ENCODE measurements at regions not wholly inside any gene's neighbourhood (a gene's known extent, or its start where the extent isn't known, plus 50 kb on each side); places are given as distances from the start of the nearest gene placed in this dataset.
"Not testable (repeated sequence)": the region's sequence is repeated elsewhere in the genome, so short reads cannot be mapped to it uniquely, and the experiment has no call there.

- no peak for DNase-seq
Observed at GRCh38 chr12:131192951-131193350, 239.2 kb downstream of the ADGRD1 start.

DNA sequence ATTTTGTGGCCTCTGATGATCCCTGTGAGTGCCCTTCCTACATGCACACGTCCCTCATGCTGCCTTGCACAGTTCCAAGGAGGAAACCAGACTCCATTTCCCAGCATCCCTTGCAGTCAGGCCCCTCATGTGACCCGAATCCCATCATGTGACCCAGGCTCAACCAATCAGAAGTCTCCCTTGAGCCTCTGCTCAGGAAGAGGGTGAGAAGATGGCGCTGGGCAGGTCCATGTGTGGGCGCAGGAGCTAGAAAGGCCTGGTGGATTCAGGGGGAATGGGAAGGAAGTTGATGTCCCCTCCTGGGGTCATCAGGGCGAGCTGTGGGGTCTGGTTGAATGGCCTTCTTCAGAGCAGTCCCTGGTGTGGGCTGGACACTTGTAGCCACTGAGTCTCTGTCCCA, 240.5 kb downstream of the ADGRD1 start:
- DNase-seq: no peak

- no peak for DNase-seq
Observed at GRCh38 chr12:131195796-131196195, 242.1 kb downstream of the ADGRD1 start.

DNA sequence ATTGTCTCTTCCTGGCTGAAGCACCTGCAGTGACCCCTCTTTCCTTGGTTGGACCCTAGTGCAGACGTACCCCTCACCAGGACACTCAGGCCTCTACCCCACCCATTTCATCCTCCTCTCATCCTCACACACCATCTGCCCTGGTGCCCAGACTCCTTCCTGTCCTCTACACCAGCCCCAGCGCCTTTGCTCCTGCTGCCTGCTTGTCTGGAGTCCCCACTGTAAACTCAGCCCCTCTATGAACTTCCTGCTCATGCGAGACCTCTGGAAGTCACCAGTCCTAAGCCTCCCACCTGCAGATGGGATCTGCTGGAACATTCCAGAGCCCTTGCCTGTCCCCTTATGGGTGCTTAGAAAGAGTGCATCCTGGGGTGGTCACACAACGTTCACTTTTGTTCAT, 242.5 kb downstream of the ADGRD1 start:
- no peak for DNase-seq

DNA sequence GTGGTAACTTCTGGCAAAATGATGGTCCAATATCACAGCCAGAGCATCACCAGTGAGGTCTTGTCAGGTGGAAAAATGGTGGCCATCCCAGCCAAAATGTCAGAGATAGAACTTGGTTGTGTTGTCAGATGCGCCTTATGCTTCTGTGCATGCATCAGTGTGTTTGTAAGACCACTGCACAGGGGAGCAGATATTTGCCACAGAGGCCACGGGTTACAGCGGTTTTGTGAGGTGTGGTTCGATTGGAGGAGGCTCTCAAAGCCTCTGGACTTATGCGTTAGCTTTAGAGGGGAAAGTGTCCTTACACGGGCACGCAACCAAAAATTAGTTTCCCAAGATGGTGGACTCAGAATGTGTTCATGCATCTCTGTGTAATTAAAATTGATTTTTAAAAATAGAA, 243.8 kb downstream of the ADGRD1 start:
- DNase-seq: no peak

- no peak for DNase-seq
Observed at GRCh38 chr12:131199221-131199620, 245.5 kb downstream of the ADGRD1 start.

- not testable (repeated sequence) for DNase-seq
Observed at GRCh38 chr12:131201912-131202311, 248.2 kb downstream of the ADGRD1 start.

DNA sequence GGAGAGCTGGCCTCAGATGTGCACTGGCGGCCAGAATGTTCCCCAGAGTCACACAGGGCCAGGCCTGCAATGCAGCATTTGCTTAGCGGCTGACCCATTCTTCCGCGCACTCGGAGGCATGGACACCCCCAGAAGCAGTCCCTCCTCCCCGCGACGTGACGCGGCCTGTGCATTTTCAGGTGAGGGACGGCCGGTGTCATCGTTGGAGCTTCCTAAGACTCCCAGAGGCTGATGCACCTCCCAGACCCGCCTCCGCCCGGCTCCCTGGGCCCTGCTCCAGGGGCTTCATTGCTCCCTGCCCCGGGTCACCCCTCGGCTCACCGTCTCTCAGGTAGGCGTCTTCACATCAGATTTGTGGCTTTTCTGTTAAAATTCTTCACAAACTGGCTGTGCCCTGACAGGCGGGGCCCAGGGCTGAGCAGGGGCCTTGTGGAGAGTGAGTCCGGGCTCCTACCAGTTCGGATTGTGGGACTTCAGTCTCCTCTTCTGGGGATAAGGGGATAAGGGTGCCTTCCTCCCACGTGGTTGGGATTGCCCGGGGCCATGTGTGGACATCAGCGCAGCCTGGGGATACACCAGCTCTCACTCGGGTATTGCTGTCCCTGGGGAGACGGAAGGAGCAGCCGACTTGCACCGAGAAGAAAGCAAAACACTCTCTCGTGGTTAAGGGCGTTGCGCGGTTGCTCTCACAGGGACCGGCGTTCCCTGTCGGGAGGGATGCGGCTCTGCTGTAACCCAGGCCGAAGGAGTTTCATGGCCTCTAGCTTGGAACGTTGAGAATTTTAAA, 249.1 kb downstream of the ADGRD1 start:
- DNase-seq: no peak

DNA sequence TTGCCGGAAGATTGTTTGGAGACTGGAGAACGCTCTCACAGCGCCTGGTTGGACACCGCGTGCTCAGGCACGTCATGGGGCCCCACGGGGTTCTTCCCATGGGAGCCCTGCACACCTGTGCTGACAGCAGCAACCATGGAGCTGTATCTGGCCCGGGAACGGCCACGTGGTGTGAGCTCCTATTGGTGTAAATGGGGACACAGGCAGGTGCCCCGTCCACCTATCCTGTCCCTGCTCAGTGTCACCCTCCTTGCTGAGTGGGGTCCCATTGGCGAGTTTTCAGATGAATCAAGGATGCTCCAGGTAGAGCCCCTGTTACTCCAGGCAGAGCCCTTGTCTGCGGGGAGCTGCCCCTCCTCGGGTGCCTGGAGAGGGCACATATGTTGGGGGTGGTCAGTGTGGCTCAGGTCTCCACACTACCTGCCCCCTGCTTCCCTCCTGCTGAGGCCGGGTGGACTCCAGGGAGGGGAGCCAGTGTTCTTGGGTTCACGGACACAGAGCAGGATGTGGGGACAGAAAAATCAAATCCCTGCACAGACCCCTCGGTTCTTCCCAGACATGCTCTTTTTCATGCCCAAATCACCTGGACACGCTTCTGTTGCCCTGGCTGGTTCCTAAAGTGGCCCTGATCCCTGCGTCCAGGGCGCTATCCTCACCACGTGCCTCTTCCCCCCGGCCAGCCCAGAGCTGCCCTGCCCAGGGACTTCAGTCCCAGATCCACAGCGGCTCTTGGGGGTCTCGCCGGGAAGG, 250.1 kb downstream of the ADGRD1 start:
- DNase-seq: no peak

DNA sequence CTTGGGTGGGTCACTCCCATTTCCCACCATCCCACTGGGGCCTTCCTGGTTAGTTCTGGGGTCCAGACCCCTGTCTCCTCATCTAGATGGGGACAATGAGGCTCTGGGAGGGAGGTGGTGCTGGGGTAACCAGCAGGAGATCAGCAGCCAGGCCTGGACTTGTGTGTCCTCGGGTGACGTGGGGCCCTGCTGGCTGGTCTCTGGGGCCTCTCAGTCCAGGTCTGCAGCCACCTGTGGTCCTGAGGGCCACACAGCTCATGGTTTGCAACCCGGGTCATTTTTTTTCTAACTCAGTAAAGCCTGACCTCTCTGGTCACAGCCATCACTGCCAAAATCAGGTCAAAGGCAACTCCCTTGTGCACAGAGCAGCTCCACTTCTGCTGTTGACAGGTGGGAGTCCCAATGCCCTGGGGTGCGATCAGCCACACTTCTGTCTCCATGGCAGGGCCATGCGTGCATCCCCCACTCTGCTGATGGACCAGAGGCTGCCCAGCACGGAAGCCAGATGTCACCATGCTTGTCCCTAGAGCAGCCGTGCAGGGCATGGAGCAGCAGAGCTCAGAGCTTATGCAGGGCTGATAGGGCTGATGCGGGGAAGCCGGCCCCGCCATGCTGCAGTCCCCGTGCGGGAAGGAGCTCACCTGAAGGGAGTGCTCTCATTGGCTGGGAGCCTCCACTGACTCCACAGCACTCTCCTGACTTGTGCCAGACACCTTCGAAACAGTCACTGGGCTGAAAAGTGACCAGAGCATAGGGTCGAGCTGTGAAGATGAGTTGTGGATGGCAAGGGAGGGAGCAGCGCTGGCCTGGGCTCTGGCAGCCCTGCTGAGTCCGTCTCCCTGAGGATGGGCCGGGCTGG, 250.9 kb downstream of the ADGRD1 start:
- no peak for DNase-seq

DNA sequence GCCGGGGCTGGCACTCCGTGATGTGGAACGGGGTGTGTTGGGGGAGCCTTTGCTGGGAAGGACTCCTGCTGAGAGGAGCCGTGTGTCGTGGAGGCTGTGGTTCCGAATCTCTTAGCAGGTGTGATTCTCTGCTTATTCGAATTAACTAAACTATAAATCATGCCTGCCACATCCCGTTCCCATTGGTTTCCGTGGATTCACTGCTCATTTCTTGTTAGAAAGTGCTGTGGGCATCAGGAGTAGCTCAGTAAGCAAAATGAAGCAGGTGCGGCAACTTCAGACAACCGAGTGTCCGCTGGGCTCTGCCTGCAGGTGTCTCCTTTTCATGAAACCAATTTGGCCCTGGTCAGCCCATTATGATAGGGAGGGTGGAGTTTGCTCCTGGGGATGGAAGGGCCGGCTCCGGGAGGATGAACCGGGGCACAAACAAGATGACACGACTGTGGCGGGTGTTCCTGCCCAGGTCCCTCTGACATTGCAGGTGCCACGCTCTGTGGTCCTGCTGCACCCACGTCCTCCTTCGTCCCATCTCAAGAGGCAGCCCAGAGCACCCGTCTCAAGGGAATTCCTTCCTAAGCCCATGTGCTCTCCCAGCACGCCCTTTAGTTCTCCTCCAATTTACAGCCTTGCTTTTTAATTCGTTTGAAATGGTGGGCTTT, 251.7 kb downstream of the ADGRD1 start:
- not testable (repeated sequence) for DNase-seq

DNA sequence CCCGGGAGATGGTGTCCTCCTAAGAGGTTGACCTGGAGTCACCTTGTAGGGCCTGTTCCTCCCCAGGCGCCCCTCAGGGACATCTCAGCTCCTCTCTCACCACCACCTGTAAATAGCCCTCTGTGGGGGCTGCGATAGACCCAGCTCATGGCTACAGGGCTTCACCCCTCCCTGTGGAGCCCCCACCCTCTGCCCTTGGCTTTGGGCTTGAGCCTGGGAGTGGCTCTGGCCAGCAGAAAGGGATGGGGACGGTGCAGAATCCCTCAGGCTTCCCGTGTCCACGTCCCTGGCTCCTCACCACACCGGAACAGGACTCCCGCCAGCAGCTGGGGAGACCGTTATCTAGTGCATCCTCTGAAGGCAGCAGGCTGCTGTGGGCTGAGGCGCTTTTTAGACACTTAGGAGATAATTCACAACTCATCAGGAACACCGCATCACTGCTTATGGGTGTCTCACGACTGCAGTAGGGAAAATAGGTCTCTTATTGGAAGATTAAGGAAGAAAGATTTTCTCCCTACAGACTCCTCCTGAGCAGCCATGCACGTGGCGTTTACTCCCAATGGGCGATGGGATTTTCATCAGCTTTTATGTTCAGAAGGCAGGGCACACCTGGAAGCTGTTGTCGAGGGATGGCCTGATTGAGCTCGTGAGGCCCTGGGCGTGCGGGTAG, 253.1 kb downstream of the ADGRD1 start:
- not testable (repeated sequence) for DNase-seq

GRCh38 chr12:131207300-131207660, 253.6 kb downstream of the ADGRD1 start:
- not testable (repeated sequence) for DNase-seq

- DNase-seq: not testable (repeated sequence)
Observed at GRCh38 chr12:131207841-131208240, 254.1 kb downstream of the ADGRD1 start.

DNA sequence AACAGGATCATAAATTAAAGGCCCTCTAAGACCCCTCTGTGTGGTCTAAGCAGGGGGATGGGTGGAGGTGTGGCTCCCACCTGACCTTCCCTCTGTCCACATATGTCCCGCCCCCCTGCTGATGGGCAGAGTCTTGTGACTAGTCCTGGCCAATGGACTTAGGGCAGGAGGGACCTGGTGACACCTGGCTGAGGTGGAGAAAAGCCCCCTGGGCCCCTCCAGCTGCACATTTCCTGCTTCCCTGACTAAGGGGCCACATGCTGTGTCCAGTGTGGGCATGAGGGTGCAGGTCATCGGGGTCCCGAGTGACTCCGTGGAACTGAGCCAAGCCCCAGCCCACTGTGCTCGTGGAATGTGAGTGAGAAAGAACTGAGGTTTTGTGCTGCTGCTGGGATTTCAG, 254.7 kb downstream of the ADGRD1 start:
- no peak for DNase-seq

DNA sequence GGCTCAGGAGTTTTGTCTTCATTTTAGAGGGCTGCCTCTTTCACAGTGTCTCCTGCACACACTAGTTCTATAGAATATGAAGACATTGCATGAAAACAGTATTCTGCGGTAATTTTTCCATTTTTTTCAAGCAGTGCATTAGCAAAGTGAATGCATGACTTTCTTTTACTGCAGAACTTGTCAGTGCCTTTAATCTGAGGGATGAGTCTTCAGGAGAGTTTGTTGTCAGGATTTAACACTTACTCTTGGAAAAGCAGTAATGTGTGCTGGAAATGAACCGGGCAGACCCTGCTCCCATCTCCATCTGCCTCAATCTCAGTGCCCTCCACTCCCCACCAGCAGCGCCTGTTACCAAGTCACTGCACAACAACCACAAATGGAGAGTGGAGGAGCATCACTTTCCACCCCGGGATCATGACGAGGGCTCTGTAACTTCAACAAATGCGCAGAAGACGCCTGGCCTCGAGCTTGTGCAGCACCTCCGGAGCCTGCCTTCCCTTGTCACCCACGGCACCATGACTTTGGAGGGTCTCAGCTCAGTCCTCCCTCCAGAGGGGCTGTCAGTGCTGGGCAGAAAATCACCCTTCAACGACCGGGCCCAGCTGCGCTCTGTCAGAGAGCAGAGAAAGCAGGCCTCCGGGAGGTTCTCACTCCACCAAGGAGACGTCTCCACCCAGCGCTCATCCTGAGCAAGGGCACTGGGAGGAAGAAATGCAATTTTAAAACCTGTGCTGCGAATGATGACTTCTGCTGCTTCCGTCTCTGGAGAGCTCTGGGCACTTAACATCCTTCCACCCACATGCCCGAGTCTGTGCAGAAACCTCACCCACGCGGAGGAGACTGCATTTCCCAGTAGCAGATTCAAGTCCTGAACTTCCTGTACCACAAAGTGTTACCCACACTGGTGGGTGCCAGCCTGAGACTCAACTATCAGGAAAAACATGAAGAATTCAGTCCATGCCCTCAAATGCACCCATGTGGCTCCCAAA, 255.7 kb downstream of the ADGRD1 start:
- peak in 14 of 56 donors; percentile 10 to 61 (median 42) for DNase-seq

GRCh38 chr12:131210506-131211339, 257.0 kb downstream of the ADGRD1 start:
- no peak for DNase-seq

- no peak for DNase-seq
Observed at GRCh38 chr12:131211340-131211938, 257.7 kb downstream of the ADGRD1 start.
